Lung (tissue), 11 donors: ENCODE measurements at regions not wholly inside any gene's neighbourhood (a gene's known extent, or its start where the extent isn't known, plus 50 kb on each side); places are given as distances from the start of the nearest gene placed in this dataset.

Source experiments
- ATAC-seq: fragments of 200-7000 bp; cut with Tn5 transposase; one replicate; pipeline ENCODE4 v1.9.1; 2020; ENCODE audit warnings: moderate number of reproducible peaks; ENCODE audit not compliant: insufficient read depth, low FRiP score
- DNase-seq, 3 donors: peaks; one replicate each; pipeline ENCODE4 v3.0.0-alpha.2; 2013 to 2017
- H3K27ac ChIP-seq, 2 donors: one replicate each; pipeline ENCODE4 v1.5.1; 2013; ENCODE audit warnings: mild to moderate bottlenecking in 2 of 2, moderate library complexity in 2 of 2, control low read depth in 1 of 2, inconsistent platforms in 1 of 2, low read depth in 1 of 2, low read length in 1 of 2
- H3K27me3 ChIP-seq, 3 donors: one replicate each; pipeline ENCODE4 v1.5.1; 2013; ENCODE audit warnings: low read length in 2 of 3; ENCODE audit not compliant: control insufficient read depth in 3 of 3, insufficient read depth in 3 of 3
- H3K36me3 ChIP-seq, 4 donors: one replicate each; pipeline ENCODE4 v1.5.1; 2013; ENCODE audit warnings: low read length in 4 of 4, mild to moderate bottlenecking in 1 of 4, moderate library complexity in 1 of 4; ENCODE audit not compliant: control insufficient read depth in 4 of 4, insufficient read depth in 4 of 4
- H3K4me1 ChIP-seq, 5 donors: one replicate each; pipeline ENCODE4 v1.5.1; 2013; ENCODE audit warnings: low read length in 5 of 5, mild to moderate bottlenecking in 2 of 5, moderate library complexity in 1 of 5; ENCODE audit not compliant: control insufficient read depth in 5 of 5, insufficient read depth in 5 of 5
- H3K4me3 ChIP-seq: one replicate; pipeline ENCODE4 v1.5.1; 2013; ENCODE audit warnings: mild to moderate bottlenecking, control low read depth, moderate library complexity
- H3K9ac ChIP-seq, 2 donors: one replicate each; pipeline ENCODE4 v1.5.1; 2013; ENCODE audit warnings: low read length in 2 of 2, control low read depth in 1 of 2; ENCODE audit not compliant: insufficient read depth in 1 of 2
- H3K9me3 ChIP-seq, 4 donors: one replicate each; pipeline ENCODE4 v1.5.1; 2013; ENCODE audit warnings: low read length in 3 of 4, mild to moderate bottlenecking in 1 of 4, moderate library complexity in 1 of 4; ENCODE audit not compliant: control insufficient read depth in 4 of 4, insufficient read depth in 3 of 4
- CTCF ChIP-seq: IDR thresholded peaks from 2 replicates; pipeline ENCODE4 v1.5.1; 2012; ENCODE audit warnings: mild to moderate bottlenecking; ENCODE audit errors: control extremely low read depth, extremely low read depth
- WGBS, 2 donors: extraction: QIAGEN DNeasy Blood & Tissue Kit; methylation state at CpG; one replicate each; pipeline ENCODE4 v1.1.7; 2013; 5-methylcytosine and 5-hydroxymethylcytosine counted together
- donor health status: control.
- donor health status: control.
- donor health status: Bipolar disorder and iron deficiency.
- donor health status: healthy.
- donor health status: DM: yes; HTN: yes; CAD: no.

GRCh38 chr11:114811971-114812370 is 133.6 kb downstream of the NXPE2 start:
- Histone ChIP-seq H3K4me3 (no peak overlapping the region), H3K4me1 (no peaks in the 10 kb centered on the region), H3K27ac (no peak overlapping the region), H3K9me3 (peaks cover 0 to 4% (median 0%) of the 10 kb centered on the region in 4 donors), H3K27me3 (peaks cover 0 to 3% (median 3%) of the 10 kb centered on the region in 3 donors), H3K9ac (no peak overlapping the region), H3K36me3 (no peaks in the 10 kb centered on the region)
- TF ChIP-seq CTCF = no peak
- 86 to 92% methylated on average over 3 of the region's 3 CpGs for WGBS, 2 donors
- no peak for DNase-seq
- ATAC-seq = no peak

- Histone ChIP-seq H3K27me3 (peaks cover 0 to 10% (median 10%) of the 10 kb centered on the region in 3 donors), H3K27ac (no peak overlapping the region), H3K36me3 (no peaks in the 10 kb centered on the region), H3K4me3 (no peak overlapping the region), H3K9me3 (peaks cover 0 to 4% (median 0%) of the 10 kb centered on the region in 4 donors), H3K4me1 (no peaks in the 10 kb centered on the region), H3K9ac (no peak overlapping the region)
- DNase-seq = no peak
- TF ChIP-seq CTCF = no peak
- WGBS, 2 donors = 73 to 74% methylated on average over 3 of the region's 3 CpGs
- ATAC-seq = no peak
Observed at GRCh38 chr11:114812733-114813132, 134.4 kb downstream of the NXPE2 start.

- H3K27me3 ChIP-seq = peaks cover 0 to 14% (median 10%) of the 10 kb centered on the region in 3 donors
- no peak for ATAC-seq
- no peaks in the 10 kb centered on the region for H3K4me1 ChIP-seq
- no peak for DNase-seq
- H3K4me3 ChIP-seq = no peak overlapping the region
- H3K36me3 ChIP-seq = no peaks in the 10 kb centered on the region
- WGBS, 2 donors = 74 to 86% methylated on average over 4 of the region's 4 CpGs
- no peak overlapping the region for H3K27ac ChIP-seq
- TF ChIP-seq CTCF = no peak
- no peak overlapping the region for H3K9ac ChIP-seq
- H3K9me3 ChIP-seq = peaks cover 0 to 4% (median 0%) of the 10 kb centered on the region in 4 donors
Observed at GRCh38 chr11:114813189-114813718, 134.9 kb downstream of the NXPE2 start.

GRCh38 chr11:114815176-114815575 is 136.8 kb downstream of the NXPE2 start:
- no peak overlapping the region for H3K9ac ChIP-seq
- no peak for TF ChIP-seq CTCF
- peaks cover 0 to 21% (median 21%) of the 10 kb centered on the region in 3 donors for H3K27me3 ChIP-seq
- H3K4me1 ChIP-seq = no peaks in the 10 kb centered on the region
- DNase-seq (no peak), ATAC-seq (no peak)
- no peaks in the 10 kb centered on the region for H3K36me3 ChIP-seq
- no peak overlapping the region for H3K27ac ChIP-seq
- peaks cover 0 to 4% (median 0%) of the 10 kb centered on the region in 4 donors for H3K9me3 ChIP-seq
- no peak overlapping the region for H3K4me3 ChIP-seq
